Neural cell (in vitro differentiated cells): ENCODE measurements at regions not wholly inside any gene's neighbourhood (a gene's known extent, or its start where the extent isn't known, plus 50 kb on each side); places are given as distances from the start of the nearest gene placed in this dataset.

Experiments
- H2AFZ ChIP-seq: fragments of 200-600, 300-800 bp; sonication (generic), shearing (Covaris generic); 2 replicates; pipeline ENCODE4 v1.6.0; 2014; ENCODE audit warnings: low read depth, mild to moderate bottlenecking, antibody characterized with exemption, low read length, moderate library complexity
- H3F3A ChIP-seq: fragments of 200-600 bp; shearing (Covaris generic); 2 replicates; pipeline ENCODE4 v1.6.1; 2016; ENCODE audit warnings: mild to moderate bottlenecking, moderate library complexity, mixed read lengths, antibody characterized with exemption, low read length; ENCODE audit not compliant: insufficient read depth, poor library complexity, severe bottlenecking
- H3K27ac ChIP-seq: fragments of 200-600, 300-800 bp; sonication (generic), shearing (Covaris generic); 2 replicates; pipeline ENCODE4 v1.5.1; 2014; ENCODE audit warnings: mild to moderate bottlenecking, low read length, moderate library complexity
- H3K27me3 ChIP-seq: fragments of 300-800, 200-600 bp; sonication (generic), shearing (Covaris generic); 2 replicates; pipeline ENCODE4 v1.6.0; 2014; ENCODE audit warnings: mild to moderate bottlenecking, low read depth, low read length, moderate library complexity; ENCODE audit not compliant: insufficient read depth
- H3K36me3 ChIP-seq: fragments of 300-800, 200-600 bp; sonication (generic), shearing (Covaris generic); 2 replicates; pipeline ENCODE4 v1.5.1; 2014; ENCODE audit warnings: mild to moderate bottlenecking, antibody characterized with exemption, low read length, moderate library complexity; ENCODE audit not compliant: insufficient read depth
- H3K4me2 ChIP-seq: fragments of 300-800, 200-600 bp; sonication (generic), shearing (Covaris generic); 2 replicates; pipeline ENCODE4 v1.6.0; 2014; ENCODE audit warnings: mild to moderate bottlenecking, low read length
- H3K4me3 ChIP-seq: fragments of 300-800, 200-600 bp; sonication (generic), shearing (Covaris generic); 2 replicates; pipeline ENCODE4 v1.5.1; 2014; ENCODE audit warnings: mild to moderate bottlenecking, low read length, moderate library complexity
- H3K79me2 ChIP-seq: fragments of 200-600 bp; shearing (Covaris generic); replicated peaks from 2 replicates; pipeline ENCODE4 v1.6.0; 2014; ENCODE audit warnings: mild to moderate bottlenecking, low read length, moderate library complexity; ENCODE audit not compliant: insufficient read depth
- H3K9ac ChIP-seq: fragments of 300-800, 200-600 bp; sonication (generic), shearing (Covaris generic); 2 replicates; pipeline ENCODE4 v1.6.1; 2016; ENCODE audit warnings: mild to moderate bottlenecking, low read length, mixed read lengths
- H3K9me2 ChIP-seq: fragments of 200-600 bp; shearing (Covaris generic); 2 replicates; pipeline ENCODE4 v1.6.1; 2016; ENCODE audit warnings: mild to moderate bottlenecking, low read length, mixed read lengths; ENCODE audit not compliant: insufficient read depth
- H3K9me3 ChIP-seq: fragments of 200-600, 300-800 bp; sonication (generic), shearing (Covaris generic); 2 replicates; pipeline ENCODE4 v1.6.1; 2016; ENCODE audit warnings: mild to moderate bottlenecking, mixed run types, low read length, moderate library complexity, mixed read lengths
- H4K20me1 ChIP-seq: fragments of 200-600 bp; shearing (Covaris generic); 2 replicates; pipeline ENCODE4 v1.6.1; 2016; ENCODE audit warnings: mild to moderate bottlenecking, mixed run types; ENCODE audit not compliant: insufficient read depth
- EP300 ChIP-seq: fragments of 450-650 bp; conservative IDR thresholded peaks from 2 replicates; pipeline ENCODE4 v1.6.1; 2014; ENCODE audit warnings: antibody characterized with exemption, mild to moderate bottlenecking, moderate library complexity; ENCODE audit not compliant: poor library complexity, severe bottlenecking
- EZH2 ChIP-seq: fragments of 200-600, 300-800 bp; shearing (Covaris generic), sonication (generic); IDR thresholded peaks from 2 replicates; pipeline ENCODE4 v1.6.1; 2014; ENCODE audit warnings: antibody characterized with exemption, low read length, borderline replicate concordance, mild to moderate bottlenecking; ENCODE audit not compliant: insufficient read depth, poor library complexity, severe bottlenecking
- MXI1 ChIP-seq: fragments of 450-650 bp; conservative IDR thresholded peaks from 2 replicates; pipeline ENCODE4 v1.6.1; 2014; ENCODE audit warnings: antibody characterized with exemption, mild to moderate bottlenecking; ENCODE audit not compliant: poor library complexity, severe bottlenecking
- POLR2AphosphoS5 ChIP-seq: IDR thresholded peaks from 2 replicates; pipeline ENCODE4 v1.6.1; 2012
- RAD21 ChIP-seq: fragments of 450-650 bp; conservative IDR thresholded peaks from 2 replicates; pipeline ENCODE4 v1.6.1; 2014; ENCODE audit warnings: antibody characterized with exemption, mild to moderate bottlenecking, moderate library complexity
- SMC3 ChIP-seq: fragments of 450-650 bp; conservative IDR thresholded peaks from 2 replicates; pipeline ENCODE4 v1.6.1; 2014; ENCODE audit warnings: antibody characterized with exemption, mild to moderate bottlenecking, moderate library complexity; ENCODE audit not compliant: poor library complexity
- TAF1 ChIP-seq: IDR thresholded peaks from 2 replicates; pipeline ENCODE4 v1.6.1; 2012; ENCODE audit warnings: low read depth
- TF ChIP-seq, protein P1 (sequence below): IDR thresholded peaks from 2 replicates; pipeline ENCODE4 v1.6.1; 2012; ENCODE audit warnings: borderline replicate concordance
- TF ChIP-seq, protein P2 (sequence below): fragments of 450-650 bp; IDR thresholded peaks from 2 replicates; pipeline ENCODE4 v1.5.1; 2014; ENCODE audit warnings: antibody characterized with exemption, mild to moderate bottlenecking, moderate library complexity; ENCODE audit not compliant: poor library complexity, severe bottlenecking

GRCh38 chr12:116502989-116503496, 56.1 kb upstream of the MAP1LC3B2 start:
- no peak overlapping the region for H3K27ac ChIP-seq
- H4K20me1 ChIP-seq, result no peaks in the 10 kb centered on the region
- H3F3A ChIP-seq, result no peaks in the 10 kb centered on the region
- no peak overlapping the region for H2AFZ ChIP-seq
- no peaks in the 10 kb centered on the region for H3K9me3 ChIP-seq
- no peak overlapping the region for H3K9ac ChIP-seq
- H3K4me3 ChIP-seq, result no peak overlapping the region
- TF ChIP-seq, protein P1, sequence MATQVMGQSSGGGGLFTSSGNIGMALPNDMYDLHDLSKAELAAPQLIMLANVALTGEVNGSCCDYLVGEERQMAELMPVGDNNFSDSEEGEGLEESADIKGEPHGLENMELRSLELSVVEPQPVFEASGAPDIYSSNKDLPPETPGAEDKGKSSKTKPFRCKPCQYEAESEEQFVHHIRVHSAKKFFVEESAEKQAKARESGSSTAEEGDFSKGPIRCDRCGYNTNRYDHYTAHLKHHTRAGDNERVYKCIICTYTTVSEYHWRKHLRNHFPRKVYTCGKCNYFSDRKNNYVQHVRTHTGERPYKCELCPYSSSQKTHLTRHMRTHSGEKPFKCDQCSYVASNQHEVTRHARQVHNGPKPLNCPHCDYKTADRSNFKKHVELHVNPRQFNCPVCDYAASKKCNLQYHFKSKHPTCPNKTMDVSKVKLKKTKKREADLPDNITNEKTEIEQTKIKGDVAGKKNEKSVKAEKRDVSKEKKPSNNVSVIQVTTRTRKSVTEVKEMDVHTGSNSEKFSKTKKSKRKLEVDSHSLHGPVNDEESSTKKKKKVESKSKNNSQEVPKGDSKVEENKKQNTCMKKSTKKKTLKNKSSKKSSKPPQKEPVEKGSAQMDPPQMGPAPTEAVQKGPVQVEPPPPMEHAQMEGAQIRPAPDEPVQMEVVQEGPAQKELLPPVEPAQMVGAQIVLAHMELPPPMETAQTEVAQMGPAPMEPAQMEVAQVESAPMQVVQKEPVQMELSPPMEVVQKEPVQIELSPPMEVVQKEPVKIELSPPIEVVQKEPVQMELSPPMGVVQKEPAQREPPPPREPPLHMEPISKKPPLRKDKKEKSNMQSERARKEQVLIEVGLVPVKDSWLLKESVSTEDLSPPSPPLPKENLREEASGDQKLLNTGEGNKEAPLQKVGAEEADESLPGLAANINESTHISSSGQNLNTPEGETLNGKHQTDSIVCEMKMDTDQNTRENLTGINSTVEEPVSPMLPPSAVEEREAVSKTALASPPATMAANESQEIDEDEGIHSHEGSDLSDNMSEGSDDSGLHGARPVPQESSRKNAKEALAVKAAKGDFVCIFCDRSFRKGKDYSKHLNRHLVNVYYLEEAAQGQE, result no peak
- no peak for TF ChIP-seq POLR2AphosphoS5
- TF ChIP-seq TAF1, result no peak
- TF ChIP-seq EZH2, result no peak
- TF ChIP-seq, protein P2, sequence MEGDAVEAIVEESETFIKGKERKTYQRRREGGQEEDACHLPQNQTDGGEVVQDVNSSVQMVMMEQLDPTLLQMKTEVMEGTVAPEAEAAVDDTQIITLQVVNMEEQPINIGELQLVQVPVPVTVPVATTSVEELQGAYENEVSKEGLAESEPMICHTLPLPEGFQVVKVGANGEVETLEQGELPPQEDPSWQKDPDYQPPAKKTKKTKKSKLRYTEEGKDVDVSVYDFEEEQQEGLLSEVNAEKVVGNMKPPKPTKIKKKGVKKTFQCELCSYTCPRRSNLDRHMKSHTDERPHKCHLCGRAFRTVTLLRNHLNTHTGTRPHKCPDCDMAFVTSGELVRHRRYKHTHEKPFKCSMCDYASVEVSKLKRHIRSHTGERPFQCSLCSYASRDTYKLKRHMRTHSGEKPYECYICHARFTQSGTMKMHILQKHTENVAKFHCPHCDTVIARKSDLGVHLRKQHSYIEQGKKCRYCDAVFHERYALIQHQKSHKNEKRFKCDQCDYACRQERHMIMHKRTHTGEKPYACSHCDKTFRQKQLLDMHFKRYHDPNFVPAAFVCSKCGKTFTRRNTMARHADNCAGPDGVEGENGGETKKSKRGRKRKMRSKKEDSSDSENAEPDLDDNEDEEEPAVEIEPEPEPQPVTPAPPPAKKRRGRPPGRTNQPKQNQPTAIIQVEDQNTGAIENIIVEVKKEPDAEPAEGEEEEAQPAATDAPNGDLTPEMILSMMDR, result no peak
- TF ChIP-seq MXI1, result no peak
- no peak for TF ChIP-seq SMC3
- TF ChIP-seq RAD21, result no peak
- TF ChIP-seq EP300, result no peak
- no peaks in the 10 kb centered on the region for H3K79me2 ChIP-seq
- H3K36me3 ChIP-seq, result no peaks in the 10 kb centered on the region
- no peaks in the 10 kb centered on the region for H3K9me2 ChIP-seq
- no peak overlapping the region for H3K4me2 ChIP-seq
- no peaks in the 10 kb centered on the region for H3K27me3 ChIP-seq

DNA sequence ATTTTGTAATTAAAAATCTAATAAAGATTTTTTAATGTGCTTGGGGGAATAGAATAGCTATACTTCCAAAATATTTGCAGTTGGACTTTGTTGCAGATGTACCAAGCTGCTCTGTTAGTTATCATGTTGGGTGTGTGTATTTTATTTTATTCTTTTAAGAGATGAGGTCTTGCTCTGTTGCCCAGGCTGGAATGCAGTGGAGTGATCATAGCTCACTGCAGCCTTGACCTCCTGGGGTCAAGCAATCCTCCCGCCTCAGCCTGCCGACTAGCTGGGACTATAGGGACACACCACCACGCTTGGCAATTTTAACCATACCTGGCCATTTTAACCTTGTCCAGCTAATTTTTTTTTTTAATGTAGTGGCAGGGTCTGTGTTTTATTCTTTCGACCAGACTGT, 54.7 kb upstream of the MAP1LC3B2 start:
- H3K27me3 ChIP-seq, result peaks cover 6% of the 10 kb centered on the region
- H2AFZ ChIP-seq, result no peak overlapping the region
- H3K4me2 ChIP-seq, result no peak overlapping the region
- TF ChIP-seq SMC3 (no peak), POLR2AphosphoS5 (no peak), MXI1 (no peak), EZH2 (no peak), EP300 (no peak), TAF1 (no peak), RAD21 (no peak)
- TF ChIP-seq, protein P1, result no peak
- TF ChIP-seq, protein P2, result no peak
- no peaks in the 10 kb centered on the region for H3K9me2 ChIP-seq
- H3K79me2 ChIP-seq, result no peaks in the 10 kb centered on the region
- no peak overlapping the region for H3K4me3 ChIP-seq
- H3K9ac ChIP-seq, result no peak overlapping the region
- no peaks in the 10 kb centered on the region for H3K9me3 ChIP-seq
- H4K20me1 ChIP-seq, result no peaks in the 10 kb centered on the region
- H3K36me3 ChIP-seq, result no peaks in the 10 kb centered on the region
- H3K27ac ChIP-seq, result no peak overlapping the region
- no peaks in the 10 kb centered on the region for H3F3A ChIP-seq
